Adrenal gland (tissue), 9 donors: ENCODE measurements at regions not wholly inside any gene's neighbourhood (a gene's known extent, or its start where the extent isn't known, plus 50 kb on each side); places are given as distances from the start of the nearest gene placed in this dataset.

Experiments
- DNase-seq, 7 donors: peaks; one replicate each; pipeline ENCODE4 v3.0.0-alpha.2; 2019 to 2020
- H3K27ac ChIP-seq, 5 donors: fragments of 200-600 bp; sonication (generic) in 4 of 5; 1 replicate in 3 of 5; 2 replicates in 2 of 5; pipeline versions ENCODE4 v1.5.1 to v1.8.0; 2016 to 2020; ENCODE audit warnings: mild to moderate bottlenecking in 1 of 5
- H3K27me3 ChIP-seq: fragments of 200-600 bp; 2 replicates; pipeline ENCODE4 v1.8.0; 2021
- H3K36me3 ChIP-seq, 2 donors: fragments of 200-600 bp; replicated peaks in 1 of 2; 1 replicate in 1 of 2; 2 replicates in 1 of 2; pipeline versions ENCODE4 v1.5.1 to v1.8.0; 2018 to 2022
- H3K4me1 ChIP-seq, 2 donors: fragments of 200-600 bp; replicated peaks in 1 of 2; 1 replicate in 1 of 2; 2 replicates in 1 of 2; pipeline versions ENCODE4 v1.5.1 to v1.8.0; 2018 to 2021
- H3K4me3 ChIP-seq, 4 donors: fragments of 200-600 bp; sonication (generic) in 3 of 4; one replicate each; pipeline ENCODE4 v1.5.1; 2016 to 2018
- H3K9me3 ChIP-seq, 3 donors: fragments of 200-600 bp; sonication (generic) in 1 of 3; replicated peaks in 1 of 3; 1 replicate in 2 of 3; 2 replicates in 1 of 3; pipeline versions ENCODE4 v1.5.1 to v1.8.0; 2016 to 2021
- CTCF ChIP-seq, 6 experiments: fragments of 450-650 bp in 4 of 6; fragments of 200-600 bp in 2 of 6; sonication (generic) in 1 of 6; IDR thresholded peaks; 1 replicate in 5 of 6; 2 replicates in 1 of 6; pipeline versions ENCODE4 v1.5.1 to v1.8.0; 2016 to 2021; ENCODE audit warnings: antibody characterized with exemption in 6 of 6, mild to moderate bottlenecking in 2 of 6, moderate library complexity in 1 of 6
- POLR2A ChIP-seq, 2 donors: fragments of 450-650 bp; IDR thresholded peaks; one replicate each; pipeline ENCODE4 v1.6.1; 2017; ENCODE audit warnings: antibody characterized with exemption in 2 of 2, mild to moderate bottlenecking in 2 of 2, moderate library complexity in 1 of 2
- WGBS, 4 donors: extraction: QIAGEN DNeasy Blood & Tissue Kit in 2 of 4; methylation state at CpG; one replicate each; pipeline versions ENCODE4 v1.1.5 to v1.1.7; 2013 to 2017; 5-methylcytosine and 5-hydroxymethylcytosine counted together
- intact Hi-C, 2 donors: fragments of 100-400 bp; cut with DNase I; formaldehyde crosslinking; loops; one replicate each; pipeline versions ENCODE4 v1.14.1 to v1.15.0; 2022 to 2023
- donor health status: healthy with polysubstance abuse.
- donor health status: Bipolar disorder and iron deficiency.
- donor health status: DM: yes; HTN: yes; CAD: no.
- donor health status: DM: no; HTN: no; CAD: no.
- donor health status: DM: no; HTN: no; CAD: no.

GRCh38 chr16:11425140-11425539, 79.9 kb downstream of the RMI2 start:
- no peaks in the 10 kb centered on the region for H3K27me3 ChIP-seq
- DNase-seq = no peak
- 79 to 89% (median 88%) methylated on average over 9 to 14 of the region's 14 CpGs for WGBS, 4 donors
- H3K4me1 ChIP-seq = no peaks in the 10 kb centered on the region
- no peak overlapping the region for H3K4me3 ChIP-seq
- no peak for TF ChIP-seq CTCF (IDR thresholded peaks at IDR 0.05)
- no peak for TF ChIP-seq POLR2A (IDR thresholded peaks at IDR 0.05)
- H3K9me3 ChIP-seq = no peaks in the 10 kb centered on the region
- H3K27ac ChIP-seq = no peak overlapping the region
- intact Hi-C loops = no loop called here
- H3K36me3 ChIP-seq = no peaks in the 10 kb centered on the region

- peak overlapping the region in 1 of 5 donors; percentile 2 for H3K27ac ChIP-seq
- H3K27me3 ChIP-seq = no peaks in the 10 kb centered on the region
- H3K4me3 ChIP-seq = no peak overlapping the region
- DNase-seq = peak in 1 of 7 donors; percentile 56
- intact Hi-C loops = no loop called here
- TF ChIP-seq CTCF (IDR thresholded peaks at IDR 0.05) = no peak
- no peak for TF ChIP-seq POLR2A (IDR thresholded peaks at IDR 0.05)
- no peaks in the 10 kb centered on the region for H3K9me3 ChIP-seq
- H3K36me3 ChIP-seq = no peaks in the 10 kb centered on the region
- 55 to 62% (median 59%) methylated on average over 4 of the region's 4 CpGs for WGBS, 4 donors
- no peaks in the 10 kb centered on the region for H3K4me1 ChIP-seq
Measured at GRCh38 chr16:11428623-11428953, 83.3 kb downstream of the RMI2 start.

GRCh38 chr16:11429123-11429522, 83.9 kb downstream of the RMI2 start:
- Histone ChIP-seq H3K9me3 (no peaks in the 10 kb centered on the region), H3K27ac (no peak overlapping the region), H3K36me3 (no peaks in the 10 kb centered on the region), H3K4me3 (no peak overlapping the region), H3K4me1 (no peaks in the 10 kb centered on the region), H3K27me3 (no peaks in the 10 kb centered on the region)
- intact Hi-C loops = no loop called here
- TF ChIP-seq POLR2A (IDR thresholded peaks at IDR 0.05) (no peak), CTCF (IDR thresholded peaks at IDR 0.05) (no peak)
- whole genome bisulfite sequencing, 4 donors = 43 to 55% (median 45%) methylated on average over 6 of the region's 6 CpGs
- no peak for DNase-seq

GRCh38 chr16:11429823-11430222, 84.6 kb downstream of the RMI2 start:
- no peaks in the 10 kb centered on the region for H3K9me3 ChIP-seq
- no peak for DNase-seq
- intact Hi-C loops = loop anchor here in 1 of 2 donors (5.0 kb wide), 1 partner anchor 42 kb away; no protein-coding TSS in a partner anchor
- H3K27me3 ChIP-seq = no peaks in the 10 kb centered on the region
- no peak overlapping the region for H3K4me3 ChIP-seq
- TF ChIP-seq POLR2A (IDR thresholded peaks at IDR 0.05) (no peak), CTCF (IDR thresholded peaks at IDR 0.05) (no peak)
- WGBS, 4 donors = 74 to 80% (median 78%) methylated on average over 6 of the region's 6 CpGs
- H3K4me1 ChIP-seq = no peaks in the 10 kb centered on the region
- no peaks in the 10 kb centered on the region for H3K36me3 ChIP-seq
- no peak overlapping the region for H3K27ac ChIP-seq
